ENCODE measurements at regions not wholly inside any gene's neighbourhood (a gene's known extent, or its start where the extent isn't known, plus 50 kb on each side); places are given as distances from the start of the nearest gene placed in this dataset.
"Not testable (repeated sequence)": the region's sequence is repeated elsewhere in the genome, so short reads cannot be mapped to it uniquely, and the experiment has no call there.

GRCh38 chr1:213324859-213325258 lies 273.8 kb downstream of the RPS6KC1 start:
- DNase-seq = no peak

GRCh38 chr1:213325482-213325881 lies 274.4 kb downstream of the RPS6KC1 start:
- no peak for DNase-seq

- no peak for DNase-seq
Observed at GRCh38 chr1:213326281-213327016, 275.4 kb downstream of the RPS6KC1 start.

- peak; percentile 34 for DNase-seq
Observed at GRCh38 chr1:213327017-213327667, 276.1 kb downstream of the RPS6KC1 start.

GRCh38 chr1:213329406-213330008 lies 278.5 kb downstream of the RPS6KC1 start:
- DNase-seq = no peak

- no peak for DNase-seq
Observed at GRCh38 chr1:213330281-213330680, 279.2 kb downstream of the RPS6KC1 start.

GRCh38 chr1:213331631-213332175 lies 280.7 kb downstream of the RPS6KC1 start:
- DNase-seq = no peak

- DNase-seq = no peak
Observed at GRCh38 chr1:213332491-213332890, 281.4 kb downstream of the RPS6KC1 start.

- no peak for DNase-seq
Observed at GRCh38 chr1:213333121-213333520, 282.1 kb downstream of the RPS6KC1 start.

GRCh38 chr1:213335084-213335483 lies 284.0 kb downstream of the RPS6KC1 start:
- no peak for DNase-seq

- no peak for DNase-seq
Observed at GRCh38 chr1:213337025-213337678, 286.1 kb downstream of the RPS6KC1 start.

- DNase-seq = no peak
Observed at GRCh38 chr1:213340593-213340992, 289.6 kb downstream of the RPS6KC1 start.

- DNase-seq = no peak
Observed at GRCh38 chr1:213345621-213346020, 294.6 kb downstream of the RPS6KC1 start.

- no peak for DNase-seq
Observed at GRCh38 chr1:213357403-213357802, 306.4 kb downstream of the RPS6KC1 start.

GRCh38 chr1:213358368-213358767 lies 307.3 kb downstream of the RPS6KC1 start:
- DNase-seq = not testable (repeated sequence)

GRCh38 chr1:213362598-213362997 lies 311.6 kb downstream of the RPS6KC1 start:
- no peak for DNase-seq

- DNase-seq = no peak
Observed at GRCh38 chr1:213366141-213366831, 315.2 kb downstream of the RPS6KC1 start.

GRCh38 chr1:213369465-213369864 lies 318.4 kb downstream of the RPS6KC1 start:
- DNase-seq = no peak

GRCh38 chr1:213370523-213370922 lies 319.5 kb downstream of the RPS6KC1 start:
- DNase-seq = no peak

- no peak for DNase-seq
Observed at GRCh38 chr1:213371525-213371846, 320.4 kb downstream of the RPS6KC1 start.

- no peak for DNase-seq
Observed at GRCh38 chr1:213371847-213372619, 321.0 kb downstream of the RPS6KC1 start.

GRCh38 chr1:213374369-213374768 lies 323.3 kb downstream of the RPS6KC1 start:
- peak; percentile 41 for DNase-seq

Data from kidney glomerular epithelial cell (primary cell).